HepG2 (cell line): ENCODE measurements at regions not wholly inside any gene's neighbourhood (a gene's known extent, or its start where the extent isn't known, plus 50 kb on each side); places are given as distances from the start of the nearest gene placed in this dataset.

Experiments
- CBX1 ChIP-seq: IDR thresholded peaks from one replicate; pipeline ENCODE4 v1.6.1; 2016; ENCODE audit warnings: antibody characterized with exemption, low read depth
- CHD4 ChIP-seq: fragments of 200-600 bp; sonication (generic); IDR thresholded peaks from 2 replicates; pipeline ENCODE4 v1.7.0; 2017; ENCODE audit warnings: mild to moderate bottlenecking, low read length, borderline replicate concordance
- FLYWCH1 ChIP-seq: sonication (generic); formaldehyde crosslinking; IDR thresholded peaks from 2 replicates; pipeline ENCODE4 v1.8.1; 2023; ENCODE audit warnings: mild to moderate bottlenecking, missing genetic modification reagents
- GPBP1L1 ChIP-seq: sonication (generic); formaldehyde crosslinking; IDR thresholded peaks from 2 replicates; pipeline ENCODE4 v1.5.0; 2020; ENCODE audit warnings: mild to moderate bottlenecking, missing genetic modification reagents
- HMG20B ChIP-seq: conservative IDR thresholded peaks from 2 replicates; pipeline ENCODE4 v1.6.1; 2016; ENCODE audit warnings: missing genetic modification reagents, missing compliant biosample characterization
- MBD4 ChIP-seq: IDR thresholded peaks from 2 replicates; pipeline ENCODE4 v1.6.1; 2012; ENCODE audit warnings: low read length, inconsistent platforms, borderline replicate concordance
- NR1H2 ChIP-seq: sonication (generic); formaldehyde crosslinking; IDR thresholded peaks from 2 replicates; pipeline ENCODE4 v1.8.1; 2022; ENCODE audit warnings: low read depth, missing genetic modification reagents, borderline replicate concordance
- PRPF4 ChIP-seq: fragments of 200-400 bp; formaldehyde crosslinking; IDR thresholded peaks from 2 replicates; pipeline ENCODE4 v1.6.1; 2016; ENCODE audit warnings: low read length, low read depth; ENCODE audit not compliant: poor library complexity, severe bottlenecking
- SMARCE1 ChIP-seq: fragments of 450-650 bp; IDR thresholded peaks from 2 replicates; pipeline ENCODE4 v1.6.1; 2017; ENCODE audit warnings: borderline replicate concordance
- TAF1 ChIP-seq: sonication (generic); formaldehyde crosslinking; IDR thresholded peaks from 2 replicates; pipeline ENCODE4 v1.4.0; 2020; ENCODE audit warnings: missing genetic modification reagents
- TAF15 ChIP-seq: fragments of 200-400 bp; formaldehyde crosslinking; IDR thresholded peaks from one replicate; pipeline ENCODE4 v1.6.1; 2018; ENCODE audit warnings: mild to moderate bottlenecking, low read depth, low read length; ENCODE audit not compliant: poor library complexity, severe bottlenecking
- ZFP36L1 ChIP-seq: sonication (generic); formaldehyde crosslinking; IDR thresholded peaks from 2 replicates; pipeline ENCODE4 v1.8.0; 2022; ENCODE audit warnings: mild to moderate bottlenecking, missing genetic modification reagents, moderate library complexity
- ZNF274 ChIP-seq: sonication (generic); formaldehyde crosslinking; IDR thresholded peaks from 2 replicates; pipeline ENCODE4 v1.5.1; 2020; ENCODE audit warnings: mild to moderate bottlenecking, missing genetic modification reagents
- ZNF329 ChIP-seq: sonication (generic); formaldehyde crosslinking; IDR thresholded peaks from 2 replicates; pipeline ENCODE4 v1.9.0; 2021; ENCODE audit warnings: low read depth, mild to moderate bottlenecking, missing genetic modification reagents
- ZNF570 ChIP-seq: sonication (generic); formaldehyde crosslinking; IDR thresholded peaks from 2 replicates; pipeline ENCODE4 v1.4.0; 2020; ENCODE audit warnings: mild to moderate bottlenecking, missing genetic modification reagents, borderline replicate concordance
- ZNF687 ChIP-seq: sonication (generic); formaldehyde crosslinking; IDR thresholded peaks from 2 replicates; pipeline ENCODE4 v1.5.1; 2020; ENCODE audit warnings: mild to moderate bottlenecking, missing genetic modification reagents, moderate library complexity
- TF ChIP-seq, protein P1 (sequence below): sonication (generic); formaldehyde crosslinking; IDR thresholded peaks from 2 replicates; pipeline ENCODE4 v1.9.0; 2021; ENCODE audit warnings: missing genetic modification reagents, borderline replicate concordance
- TF ChIP-seq, protein P2 (sequence below): sonication (generic); formaldehyde crosslinking; IDR thresholded peaks from 2 replicates; pipeline ENCODE4 v1.5.1; 2020; ENCODE audit warnings: missing genetic modification reagents, mild to moderate bottlenecking, borderline replicate concordance

- TF ChIP-seq GPBP1L1 (CRISPR knock-in tag), result no peak
- TF ChIP-seq, protein P1, sequence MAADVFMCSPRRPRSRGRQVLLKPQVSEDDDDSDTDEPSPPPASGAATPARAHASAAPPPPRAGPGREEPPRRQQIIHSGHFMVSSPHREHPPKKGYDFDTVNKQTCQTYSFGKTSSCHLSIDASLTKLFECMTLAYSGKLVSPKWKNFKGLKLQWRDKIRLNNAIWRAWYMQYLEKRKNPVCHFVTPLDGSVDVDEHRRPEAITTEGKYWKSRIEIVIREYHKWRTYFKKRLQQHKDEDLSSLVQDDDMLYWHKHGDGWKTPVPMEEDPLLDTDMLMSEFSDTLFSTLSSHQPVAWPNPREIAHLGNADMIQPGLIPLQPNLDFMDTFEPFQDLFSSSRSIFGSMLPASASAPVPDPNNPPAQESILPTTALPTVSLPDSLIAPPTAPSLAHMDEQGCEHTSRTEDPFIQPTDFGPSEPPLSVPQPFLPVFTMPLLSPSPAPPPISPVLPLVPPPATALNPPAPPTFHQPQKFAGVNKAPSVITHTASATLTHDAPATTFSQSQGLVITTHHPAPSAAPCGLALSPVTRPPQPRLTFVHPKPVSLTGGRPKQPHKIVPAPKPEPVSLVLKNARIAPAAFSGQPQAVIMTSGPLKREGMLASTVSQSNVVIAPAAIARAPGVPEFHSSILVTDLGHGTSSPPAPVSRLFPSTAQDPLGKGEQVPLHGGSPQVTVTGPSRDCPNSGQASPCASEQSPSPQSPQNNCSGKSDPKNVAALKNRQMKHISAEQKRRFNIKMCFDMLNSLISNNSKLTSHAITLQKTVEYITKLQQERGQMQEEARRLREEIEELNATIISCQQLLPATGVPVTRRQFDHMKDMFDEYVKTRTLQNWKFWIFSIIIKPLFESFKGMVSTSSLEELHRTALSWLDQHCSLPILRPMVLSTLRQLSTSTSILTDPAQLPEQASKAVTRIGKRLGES (CRISPR knock-in tag), result no peak
- TF ChIP-seq ZNF570 (CRISPR knock-in tag), result no peak
- TF ChIP-seq PRPF4, result no peak
- TF ChIP-seq CHD4, result no peak
- no peak for TF ChIP-seq HMG20B (CRISPR knock-in tag)
- no peak for TF ChIP-seq ZNF329
- TF ChIP-seq TAF15, result no peak
- TF ChIP-seq MBD4, result no peak
- TF ChIP-seq NR1H2 (CRISPR knock-in tag), result no peak
- TF ChIP-seq TAF1 (CRISPR knock-in tag), result peak; percentile 0; the same call in 1 of the 2 replicates
- no peak for TF ChIP-seq FLYWCH1 (CRISPR knock-in tag)
- no peak for TF ChIP-seq SMARCE1
- TF ChIP-seq CBX1, result no peak
- no peak for TF ChIP-seq ZNF274 (CRISPR knock-in tag)
- no peak for TF ChIP-seq ZFP36L1 (CRISPR knock-in tag)
- TF ChIP-seq, protein P2, sequence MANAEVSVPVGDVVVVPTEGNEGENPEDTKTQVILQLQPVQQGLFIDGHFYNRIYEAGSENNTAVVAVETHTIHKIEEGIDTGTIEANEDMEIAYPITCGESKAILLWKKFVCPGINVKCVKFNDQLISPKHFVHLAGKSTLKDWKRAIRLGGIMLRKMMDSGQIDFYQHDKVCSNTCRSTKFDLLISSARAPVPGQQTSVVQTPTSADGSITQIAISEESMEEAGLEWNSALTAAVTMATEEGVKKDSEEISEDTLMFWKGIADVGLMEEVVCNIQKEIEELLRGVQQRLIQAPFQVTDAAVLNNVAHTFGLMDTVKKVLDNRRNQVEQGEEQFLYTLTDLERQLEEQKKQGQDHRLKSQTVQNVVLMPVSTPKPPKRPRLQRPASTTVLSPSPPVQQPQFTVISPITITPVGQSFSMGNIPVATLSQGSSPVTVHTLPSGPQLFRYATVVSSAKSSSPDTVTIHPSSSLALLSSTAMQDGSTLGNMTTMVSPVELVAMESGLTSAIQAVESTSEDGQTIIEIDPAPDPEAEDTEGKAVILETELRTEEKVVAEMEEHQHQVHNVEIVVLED (CRISPR knock-in tag), result 0 out of 2 replicates have a peak, but pooled peaks have one; percentile 2
- TF ChIP-seq ZNF687 (CRISPR knock-in tag), result peak; percentile 57
Observed at GRCh38 chr15:38073178-38073946, 138.9 kb downstream of the TMCO5A start (continued).
